GM12878 (cell line): ENCODE measurements at regions not wholly inside any gene's neighbourhood (a gene's known extent, or its start where the extent isn't known, plus 50 kb on each side); places are given as distances from the start of the nearest gene placed in this dataset.

Experiments
- ATAC-seq: fragments of 200-7000 bp; cut with Tn5 transposase; 3 replicates; pipeline ENCODE4 v1.9.1; 2020; ENCODE audit warnings: mild to moderate bottlenecking, moderate library complexity
- BruUV-seq: library from RNA; stranded (reverse); fragments of 400-500 nt; replicated peaks from 2 replicates; lab custom pipeline; 2021; lab: Mats Ljungman, UMichigan
- CTCF ChIA-PET: fragments of 300-600 bp; sonication (Branson Sonifier 250); formaldehyde crosslinking; extraction: SDS; loops from one replicate; lab custom pipeline; 2021; ENCODE audit warnings: inconsistent platforms; lab: Yijun Ruan, JAX
- POLR2A ChIA-PET: fragments of 350-600 bp; formaldehyde crosslinking; extraction: SDS; loops from one replicate; lab custom pipeline; 2021; ENCODE audit warnings: inconsistent platforms; lab: Charles Lee
- RAD21 ChIA-PET: fragments of 300-600 bp; sonication (Branson Sonifier 250); formaldehyde crosslinking; loops from one replicate; lab custom pipeline; 2023; ENCODE audit warnings: antibody characterized with exemption; ENCODE audit not compliant: unreplicated experiment; lab: Charles Lee
- SMC1A ChIA-PET: fragments of 300-600 bp; sonication (Branson Sonifier 250); formaldehyde crosslinking; loops from one replicate; lab custom pipeline; 2023; ENCODE audit not compliant: unreplicated experiment, uncharacterized antibody; lab: Charles Lee
- DNase-seq: peaks from one replicate; pipeline ENCODE4 v3.0.0-alpha.2; 2011; ENCODE audit warnings: low read depth, low spot score
- FAIRE-seq: peaks from 3 replicates; lab custom pipeline; 2011; peaks lifted over from hg19 to GRCh38; lab: Jason Lieb, UNC
- H2AFZ ChIP-seq: 2 replicates; pipeline ENCODE4 v1.6.0; 2011; ENCODE audit warnings: low read depth, low read length, control low read depth; ENCODE audit not compliant: control insufficient read depth
- H3K27ac ChIP-seq: 2 replicates; pipeline ENCODE4 v1.5.1; 2011; ENCODE audit warnings: control low read depth; ENCODE audit not compliant: control insufficient read depth, insufficient read depth
- H3K27me3 ChIP-seq, 2 experiments: replicated peaks in 1 of 2; 2 replicates each; pipeline versions ENCODE4 v1.6.0 to v1.6.1; 2011; ENCODE audit warnings: low read length in 1 of 2; ENCODE audit not compliant: control insufficient read depth in 2 of 2, insufficient read depth in 2 of 2
- H3K36me3 ChIP-seq, 2 experiments: 2 replicates each; pipeline ENCODE4 v1.5.1; 2011; ENCODE audit warnings: low read length in 1 of 2; ENCODE audit not compliant: control insufficient read depth in 2 of 2, insufficient read depth in 2 of 2
- H3K4me1 ChIP-seq: 2 replicates; pipeline ENCODE4 v1.6.1; 2011; ENCODE audit warnings: mild to moderate bottlenecking, low read length, moderate library complexity, mixed read lengths; ENCODE audit not compliant: control insufficient read depth, insufficient read depth
- H3K4me2 ChIP-seq: 2 replicates; pipeline ENCODE4 v1.6.0; 2011; ENCODE audit warnings: control low read depth; ENCODE audit not compliant: control insufficient read depth, insufficient read depth
- H3K4me3 ChIP-seq: fragments of 200-600 bp; sonication (generic); 2 replicates; pipeline ENCODE4 v1.5.1; 2016
- H3K79me2 ChIP-seq: 2 replicates; pipeline ENCODE4 v1.6.0; 2011; ENCODE audit warnings: low read length; ENCODE audit not compliant: control insufficient read depth, insufficient read depth
- H3K9ac ChIP-seq: 2 replicates; pipeline ENCODE4 v1.8.0; 2011; ENCODE audit warnings: low read length, control low read depth, mixed read lengths; ENCODE audit not compliant: control insufficient read depth, insufficient read depth
- H3K9me3 ChIP-seq: replicated peaks from 3 replicates; pipeline ENCODE4 v1.5.1; 2011; ENCODE audit warnings: mild to moderate bottlenecking, low read length; ENCODE audit not compliant: control insufficient read depth, insufficient read depth
- H4K20me1 ChIP-seq: 2 replicates; pipeline ENCODE4 v1.6.0; 2011; ENCODE audit not compliant: control insufficient read depth, insufficient read depth
- ASH2L ChIP-seq: fragments of 300-600, 200-600 bp; sonication (generic); IDR thresholded peaks from 2 replicates; pipeline ENCODE4 v1.6.1; 2017; ENCODE audit warnings: low read depth, mild to moderate bottlenecking, borderline replicate concordance
- BHLHE40 ChIP-seq, 2 experiments: fragments of 450-650 bp in 1 of 2; IDR thresholded peaks; 2 replicates each; pipeline ENCODE4 v1.6.1; 2011 to 2017; ENCODE audit warnings: low read depth in 2 of 2, borderline replicate concordance in 1 of 2, improper control_type of control experiment in 1 of 2, low read length in 1 of 2, mild to moderate bottlenecking in 1 of 2
- CTCF ChIP-seq, 3 experiments: IDR thresholded peaks in 2 of 3; conservative IDR thresholded peaks in 1 of 3; 2 replicates each; pipeline ENCODE4 v1.5.1; 2011; ENCODE audit warnings: low read depth in 3 of 3, low read length in 3 of 3, mild to moderate bottlenecking in 3 of 3, control low read depth in 2 of 3, moderate library complexity in 2 of 3, inconsistent platforms in 1 of 3, mixed read lengths in 1 of 3; ENCODE audit not compliant: control insufficient read depth in 2 of 3, insufficient read depth in 1 of 3; ENCODE audit errors: extremely low read depth in 1 of 3
- DPF2 ChIP-seq: fragments of 450-650 bp; IDR thresholded peaks from 2 replicates; pipeline ENCODE4 v1.6.1; 2017; ENCODE audit warnings: mild to moderate bottlenecking
- MEF2B ChIP-seq: fragments of 450-650 bp; IDR thresholded peaks from 2 replicates; pipeline ENCODE4 v1.6.1; 2018; ENCODE audit warnings: mild to moderate bottlenecking, moderate library complexity; ENCODE audit not compliant: partially characterized antibody, poor library complexity, severe bottlenecking
- MLLT1 ChIP-seq: fragments of 450-650 bp; IDR thresholded peaks from 2 replicates; pipeline ENCODE4 v1.6.1; 2016; ENCODE audit warnings: mild to moderate bottlenecking
- NBN ChIP-seq: fragments of 450-650 bp; IDR thresholded peaks from 2 replicates; pipeline ENCODE4 v1.6.1; 2016
- PAX5 ChIP-seq: IDR thresholded peaks from 2 replicates; pipeline ENCODE4 v1.6.1; 2011; ENCODE audit warnings: low read depth, low read length, borderline replicate concordance
- RUNX3 ChIP-seq: IDR thresholded peaks from 2 replicates; pipeline ENCODE4 v1.6.1; 2012; ENCODE audit warnings: low read length, inconsistent platforms
- SIN3A ChIP-seq: IDR thresholded peaks from 2 replicates; pipeline ENCODE4 v1.6.1; 2012; ENCODE audit warnings: low read depth, low read length, improper control_type of control experiment
- SIX5 ChIP-seq: IDR thresholded peaks from 2 replicates; pipeline ENCODE4 v1.6.1; 2011; ENCODE audit warnings: mild to moderate bottlenecking, low read depth, low read length, moderate library complexity; ENCODE audit not compliant: severe bottlenecking
- SREBF2 ChIP-seq: IDR thresholded peaks from 2 replicates; pipeline ENCODE4 v1.6.1; 2012; ENCODE audit warnings: mild to moderate bottlenecking, low read length
- TAF1 ChIP-seq: IDR thresholded peaks from 2 replicates; pipeline ENCODE4 v1.6.1; 2011; ENCODE audit warnings: mild to moderate bottlenecking, low read depth, low read length, borderline replicate concordance
- ZNF24 ChIP-seq: fragments of 450-650 bp; IDR thresholded peaks from 2 replicates; pipeline ENCODE4 v1.6.1; 2017; ENCODE audit warnings: antibody characterized with exemption, mild to moderate bottlenecking
- ZNF384 ChIP-seq: IDR thresholded peaks from 2 replicates; pipeline ENCODE4 v1.6.1; 2012; ENCODE audit warnings: low read depth, mild to moderate bottlenecking, low read length, improper control_type of control experiment, borderline replicate concordance
- WGBS: methylation state at CpG from one replicate; pipeline ENCODE4 v1.1.6; 2016; ENCODE audit warnings: low lambda C conversion rate; ENCODE audit not compliant: insufficient replicate concordance, insufficient coverage; ENCODE audit errors: missing lambda C conversion rate; 5-methylcytosine and 5-hydroxymethylcytosine counted together
- in situ Hi-C: fragments of 300-500 bp; cut with MboI; formaldehyde crosslinking; loops from 9 replicates; pipeline ENCODE4 v1.14.3; 2018; ENCODE audit warnings: mixed read lengths
- intact Hi-C: fragments of 100-400 bp; cut with micrococcal nuclease; formaldehyde crosslinking; loops from one replicate; pipeline ENCODE4 v1.14.2; 2022; ENCODE audit not compliant: unreplicated experiment

GRCh38 chr11:45083544-45084087 is 62.8 kb upstream of the PRDM11 start:
- Histone ChIP-seq H4K20me1 (no peaks in the 10 kb centered on the region), H3K27me3 (peaks cover 0 to 2% of the 10 kb centered on the region in 2 experiments; a peak in 3 of 4 replicates), H3K79me2 (no peaks in the 10 kb centered on the region), H3K4me1 (peaks cover 19% of the 10 kb centered on the region), H3K4me2 (no peak overlapping the region), H3K27ac (no peak overlapping the region), H3K9me3 (no peaks in the 10 kb centered on the region; the same call in 2 of the 3 replicates), H3K36me3 (no peaks in the 10 kb centered on the region), H3K4me3 (no peak overlapping the region), H2AFZ (no peak overlapping the region), H3K9ac (no peak overlapping the region)
- 0% methylated on average over 3 of the region's 3 CpGs for WGBS
- RAD21 ChIA-PET: no interaction called here
- FAIRE-seq (no peak), DNase-seq (no peak), ATAC-seq (no peak)
- no TSS peak for BruUV-seq
- CTCF ChIA-PET: no interaction called here
- SMC1A ChIA-PET: no interaction called here
- TF ChIP-seq MEF2B (no peak), BHLHE40 (IDR thresholded peaks at IDR 0.05; ENCODE audit: borderline replicate concordance in 1 of 2, low read depth in 2 of 2, low read length in 1 of 2) (no peak), NBN (no peak), CTCF (IDR thresholded peaks at IDR 0.05 in 2 of 3, conservative IDR thresholded peaks at IDR 0.05 in 1 of 3; ENCODE audit: control insufficient read depth in 2 of 3, extremely low read depth in 1 of 3, insufficient read depth in 1 of 3, low read depth in 3 of 3, low read length in 3 of 3) (peak; percentile 19 to 39 (median 31); a peak in 3 of 6 replicates), SREBF2 (no peak), TAF1 (no peak), RUNX3 (no peak), SIN3A (no peak), ZNF384 (no peak), MLLT1 (no peak), DPF2 (no peak), SIX5 (no peak), ASH2L (no peak), ZNF24 (0 out of 2 replicates have a peak, but pooled peaks have one; percentile 22), PAX5 (no peak)
- in situ Hi-C loops (no loop called here), intact Hi-C loops (no loop called here)
- POLR2A ChIA-PET: no interaction called here
